ELF-1 (cell line): ENCODE measurements at regions not wholly inside any gene's neighbourhood (a gene's known extent, or its start where the extent isn't known, plus 50 kb on each side); places are given as distances from the start of the nearest gene placed in this dataset.
"Not testable (repeated sequence)": the region's sequence is repeated elsewhere in the genome, so short reads cannot be mapped to it uniquely, and the experiment has no call there.

Experiments used
- DNase-seq: peaks from one replicate; pipeline ENCODE4 v3.0.0-alpha.2; 2016; ENCODE audit warnings: low read depth, low spot score

DNA sequence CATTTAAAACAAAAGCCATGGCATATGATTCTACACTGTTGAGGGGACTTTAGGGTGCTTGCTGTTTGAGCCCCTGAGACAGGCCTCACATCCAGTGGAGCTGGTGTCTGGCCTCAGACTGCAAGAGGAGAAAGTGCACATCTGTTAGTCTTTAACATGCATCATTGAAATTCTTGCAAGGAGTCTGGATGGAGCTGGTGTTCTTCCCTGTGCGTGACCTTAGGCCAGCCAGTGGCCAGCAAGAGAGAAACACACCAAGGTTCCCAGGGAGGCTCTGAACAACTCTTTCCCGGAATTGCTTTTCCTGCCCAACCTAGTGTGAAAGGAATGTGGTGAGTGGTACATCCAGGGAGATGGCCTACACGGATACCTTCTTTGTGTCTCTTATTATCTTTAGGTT is 282.8 kb upstream of the TNC start:
- DNase-seq: peak; percentile 50

DNA sequence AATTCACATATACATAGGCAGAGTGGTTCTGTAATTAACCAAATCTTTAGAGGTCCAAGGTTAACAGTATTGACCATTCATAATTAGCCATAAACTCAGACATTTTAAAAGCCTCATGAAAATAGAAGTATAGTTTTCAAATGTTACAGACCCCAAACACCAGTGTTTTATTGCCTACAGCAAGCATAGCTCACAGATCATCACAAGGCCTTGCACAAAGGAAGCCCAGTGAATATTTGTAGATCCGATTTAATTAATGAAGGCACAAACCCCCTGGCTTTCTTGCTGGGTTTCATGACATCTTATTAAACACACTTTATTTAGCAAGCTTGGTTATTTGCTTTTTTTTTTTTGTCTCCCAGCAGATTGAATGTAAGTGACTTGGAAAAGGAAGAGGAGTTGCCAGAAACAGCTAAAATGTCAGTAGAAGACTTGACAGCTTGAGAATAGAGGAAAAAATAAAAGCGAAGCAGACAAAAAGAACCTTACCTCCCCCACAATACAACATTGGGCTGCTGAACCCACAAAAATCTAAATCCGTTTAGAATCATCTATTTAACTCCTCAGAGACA is 283.9 kb upstream of the TNC start:
- DNase-seq: no peak

DNA sequence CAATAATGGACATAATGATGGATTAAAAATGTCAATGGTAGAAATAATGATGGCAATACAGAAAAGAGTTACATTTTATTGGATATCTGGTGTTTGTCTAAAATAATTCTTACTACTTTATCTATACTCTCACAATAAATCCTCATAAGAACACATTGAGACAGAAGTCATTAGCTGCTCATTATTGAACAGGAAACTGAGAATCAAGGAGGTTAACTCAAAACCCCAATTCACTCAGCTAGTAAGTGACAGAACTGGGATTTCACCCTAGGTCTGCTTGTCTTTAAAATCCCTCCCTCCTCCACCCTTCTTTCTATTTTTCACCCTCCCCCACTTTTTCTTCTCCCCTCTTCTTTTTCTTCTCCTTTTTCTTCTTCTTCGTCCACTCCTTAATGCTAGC is 285.8 kb upstream of the TNC start:
- DNase-seq: no peak

DNA sequence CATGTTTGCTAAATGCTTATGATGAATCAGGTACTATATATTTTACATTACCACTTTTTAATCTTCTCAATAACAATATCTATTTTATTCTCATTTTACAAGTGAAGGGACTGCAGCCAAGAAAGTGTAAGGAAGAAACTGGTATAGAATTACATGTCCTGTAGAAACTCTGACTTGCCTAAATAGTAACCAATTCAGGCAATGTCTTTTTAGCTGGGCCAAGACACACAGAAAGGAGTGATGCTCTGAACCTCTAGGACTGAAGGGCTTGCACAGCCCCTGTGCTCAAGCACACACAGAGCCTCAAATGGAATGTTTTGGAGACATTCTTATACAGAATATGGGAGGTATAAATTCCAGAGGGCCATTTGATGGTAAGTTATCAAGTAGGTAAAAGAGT is 286.4 kb upstream of the TNC start:
- DNase-seq: no peak

DNA sequence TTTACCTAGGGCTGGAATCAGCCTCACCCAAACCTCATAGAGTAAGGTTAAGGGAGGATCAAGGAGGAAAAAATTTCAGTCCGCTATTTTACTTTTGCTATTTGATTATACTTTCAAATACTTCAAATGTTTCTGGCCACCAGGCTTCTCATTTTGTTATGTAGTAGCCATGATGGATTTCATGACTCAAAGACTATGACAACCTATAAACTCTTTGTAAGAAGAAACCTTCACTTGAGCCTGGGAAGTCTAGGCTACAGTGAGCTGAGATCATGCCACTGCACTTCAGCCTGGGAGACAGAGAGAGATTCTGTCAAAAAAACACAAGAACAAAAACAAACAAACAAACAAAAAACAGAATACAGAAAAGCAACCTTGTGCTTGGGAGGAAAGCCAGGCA is 293.6 kb upstream of the TNC start:
- DNase-seq: no peak

DNA sequence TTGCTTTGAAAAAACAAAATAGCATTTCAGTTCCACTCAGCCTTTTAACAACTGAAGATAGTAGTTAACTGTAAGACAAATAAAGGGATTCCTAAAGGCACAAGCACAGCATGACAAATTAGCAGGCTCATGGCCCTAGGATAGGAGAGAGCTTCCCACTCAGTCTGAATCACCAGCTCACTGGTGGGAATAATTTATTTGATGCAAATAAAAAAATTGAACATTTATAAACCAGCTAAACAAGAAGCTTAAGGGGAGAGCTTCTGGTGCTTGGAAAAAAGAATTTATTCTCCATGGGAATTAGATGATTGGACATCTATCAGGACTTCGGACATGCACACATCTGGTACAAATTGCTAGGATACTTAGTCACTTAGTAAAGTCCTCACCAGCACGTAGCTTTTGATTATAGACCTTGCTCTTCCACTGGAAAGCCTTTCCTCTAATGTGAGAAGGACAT is 294.1 kb upstream of the TNC start:
- no peak for DNase-seq

DNA sequence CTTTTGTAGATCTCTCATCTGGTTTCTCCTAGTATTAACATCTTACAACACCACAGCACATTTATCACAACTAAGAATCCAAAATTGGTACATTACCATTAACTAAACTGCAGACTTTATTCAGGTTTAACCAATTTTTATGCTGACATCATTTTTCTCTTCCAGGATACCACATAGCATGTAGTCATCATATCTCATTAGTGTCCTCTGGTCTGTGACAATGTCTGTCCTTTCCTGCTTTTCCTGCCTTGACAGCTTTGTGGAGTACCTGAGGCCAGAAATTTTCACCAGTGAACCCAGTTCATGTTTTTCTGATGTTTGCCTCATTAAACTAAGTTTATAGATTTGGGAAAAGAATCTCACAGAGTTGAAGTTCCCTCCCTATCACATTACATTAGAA is 294.7 kb upstream of the TNC start:
- no peak for DNase-seq

DNA sequence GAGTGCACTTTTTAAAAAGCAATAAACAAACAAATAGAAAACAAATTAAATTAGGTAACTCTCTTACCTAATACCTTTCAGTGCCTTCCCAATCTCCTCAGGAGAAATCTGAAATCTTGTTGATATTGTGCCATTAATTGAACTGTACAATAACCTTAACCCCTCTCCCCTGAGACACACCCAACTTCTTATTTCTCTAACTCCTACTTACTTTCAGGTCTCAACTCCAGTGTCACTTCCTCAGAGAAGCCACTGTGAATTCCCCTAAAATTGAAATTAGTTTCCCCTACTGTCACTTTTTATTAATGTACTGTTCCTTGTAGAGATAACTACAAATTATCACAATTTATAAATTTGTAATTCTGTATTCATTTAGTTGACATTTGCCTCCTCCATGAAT is 295.3 kb upstream of the TNC start:
- no peak for DNase-seq

DNA sequence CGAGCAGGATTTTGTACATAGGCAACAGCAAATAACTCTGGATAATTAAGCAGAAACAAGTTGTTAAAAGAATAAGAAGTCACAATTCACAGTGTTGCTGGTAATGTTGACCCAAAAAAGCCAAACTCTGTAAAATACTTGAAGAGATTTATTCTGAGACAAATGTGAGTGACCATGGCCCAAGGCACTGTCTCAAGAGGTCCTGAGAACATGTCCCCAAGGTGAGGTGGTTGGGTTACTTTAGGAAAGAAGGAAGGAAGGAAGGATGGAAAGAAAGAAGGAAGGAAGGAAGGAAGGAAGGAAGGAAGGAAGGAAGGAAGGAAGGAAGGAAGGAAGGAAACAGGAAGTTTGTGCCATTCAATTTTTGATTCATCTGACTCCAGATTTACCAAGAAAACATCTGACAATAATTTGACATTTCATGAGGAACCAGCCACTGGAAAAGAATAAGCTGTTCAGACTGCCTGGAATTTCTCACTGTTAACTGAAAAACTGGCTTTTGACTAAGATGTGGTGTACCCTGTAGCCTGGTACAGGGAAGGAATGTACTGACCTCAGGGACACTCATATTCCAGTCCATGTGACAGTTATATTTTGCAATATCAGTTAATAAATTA is 295.9 kb upstream of the TNC start:
- no peak for DNase-seq

DNA sequence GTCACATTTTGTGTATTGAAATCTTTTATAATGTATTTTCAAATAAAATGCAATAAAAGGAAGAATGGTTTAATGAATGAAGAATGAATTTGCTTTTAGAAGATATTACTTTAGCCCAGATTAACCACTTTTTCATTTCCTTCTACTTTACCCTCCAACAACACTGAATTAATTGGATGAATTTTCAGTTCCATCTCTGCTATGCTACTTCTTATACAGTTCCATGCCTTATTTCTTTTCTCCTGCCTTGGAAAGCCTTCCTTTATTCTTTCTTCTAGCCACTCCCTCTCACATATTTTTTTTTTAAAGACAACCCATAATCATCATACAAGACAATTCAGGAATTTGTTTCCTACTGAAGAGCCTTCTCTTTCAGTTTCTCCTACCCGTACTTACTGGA is 296.6 kb upstream of the TNC start:
- no peak for DNase-seq

DNA sequence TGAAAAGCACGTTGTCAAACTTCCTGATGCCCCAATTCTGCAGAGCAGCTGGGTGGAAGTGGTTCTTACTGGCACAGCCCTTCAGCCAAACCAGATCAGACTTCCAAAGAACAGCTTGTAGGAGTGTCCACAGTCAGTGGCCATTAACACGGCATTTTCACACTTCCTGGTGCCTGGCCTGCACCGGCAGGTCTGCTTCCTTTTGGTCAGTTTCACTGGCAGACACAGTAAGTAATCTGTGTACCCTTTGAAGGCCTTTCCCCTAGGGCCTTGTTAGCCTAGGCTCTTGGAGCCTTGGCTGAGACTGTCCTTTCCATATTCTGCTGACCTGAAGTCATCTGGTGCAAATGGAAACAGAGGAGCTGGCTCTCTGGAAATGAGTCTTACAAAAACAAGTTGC is 297.5 kb upstream of the TNC start:
- DNase-seq: peak; percentile 36

DNA sequence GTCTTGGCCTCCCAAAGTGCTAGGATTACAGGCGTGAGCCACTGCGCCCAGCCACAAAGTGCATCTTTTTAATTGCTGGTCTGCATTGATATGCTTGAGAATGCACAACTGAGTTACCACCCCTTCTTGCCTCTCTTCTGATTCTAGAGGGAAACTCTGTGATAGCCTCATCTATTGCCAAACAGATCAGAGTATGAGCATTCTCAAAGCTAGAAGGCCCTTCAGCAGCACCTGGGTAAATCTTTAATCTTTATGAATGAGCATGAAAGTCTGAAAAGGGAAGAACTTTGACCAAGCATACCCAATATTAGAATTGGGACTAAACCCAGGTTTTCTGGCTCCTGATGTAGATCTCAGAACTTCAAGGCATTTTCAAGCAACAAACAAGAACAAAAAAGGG is 298.3 kb upstream of the TNC start:
- no peak for DNase-seq

DNA sequence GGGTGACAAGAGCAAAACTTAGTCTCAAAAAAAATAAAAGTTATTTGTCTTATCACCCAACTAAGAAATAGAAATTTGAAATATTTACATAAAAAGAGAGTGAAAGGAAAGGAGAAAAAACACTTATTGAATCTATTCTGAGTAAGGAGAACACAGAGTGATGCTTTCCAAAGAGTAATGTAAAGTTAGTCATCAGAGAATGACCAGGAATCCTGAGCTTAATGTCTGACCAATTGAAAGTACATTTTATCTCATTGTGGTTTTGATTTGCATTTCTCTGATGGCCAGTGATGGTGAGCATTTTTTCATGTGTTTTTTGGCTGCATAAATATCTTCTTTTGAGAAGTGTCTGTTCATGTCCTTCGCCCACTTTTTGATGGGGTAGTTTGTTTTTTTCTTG is 300.2 kb upstream of the TNC start:
- DNase-seq: not testable (repeated sequence)

DNA sequence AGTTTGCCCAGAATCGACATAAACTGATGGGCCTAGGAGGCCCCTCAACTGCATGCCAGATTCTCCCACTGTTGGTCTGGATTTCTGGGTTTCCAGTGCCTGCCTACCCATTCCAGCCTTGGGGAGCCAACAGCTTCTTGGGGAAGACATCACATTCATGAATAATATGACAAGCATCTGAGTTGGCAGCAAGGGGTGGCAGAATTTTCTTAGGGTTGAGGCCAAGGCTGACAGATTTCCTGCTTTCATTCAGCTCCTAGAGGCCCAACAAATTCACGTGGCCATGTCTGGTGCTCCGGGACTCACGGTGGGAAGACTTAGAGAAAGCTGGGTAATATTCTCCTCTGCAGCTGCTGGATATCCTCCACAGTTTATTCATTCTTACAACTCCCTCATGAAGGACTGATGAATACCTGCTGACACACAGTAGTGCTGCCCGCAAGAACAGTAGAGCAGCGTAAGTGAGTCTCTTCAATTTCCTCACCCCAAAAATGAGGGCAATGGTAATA is 305.0 kb upstream of the TNC start:
- DNase-seq: no peak

DNA sequence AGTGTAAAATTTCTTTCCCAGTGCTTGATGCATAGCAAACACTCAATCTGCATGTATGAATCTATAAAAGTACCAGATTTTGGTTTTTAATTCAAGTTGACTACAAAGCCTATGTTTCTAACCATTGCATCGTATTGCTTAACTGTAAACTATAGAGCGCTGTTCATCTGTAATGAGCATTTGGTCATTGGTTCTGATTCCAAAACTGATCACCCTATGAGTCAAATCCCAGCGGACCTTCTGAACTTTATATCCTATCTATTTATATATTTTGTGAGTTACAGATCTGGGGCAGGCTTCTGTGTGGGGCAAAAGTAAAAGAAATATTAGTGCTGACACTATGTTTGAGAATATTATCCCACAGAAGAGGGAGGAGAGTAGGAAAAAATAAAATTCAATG is 305.7 kb upstream of the TNC start:
- DNase-seq: no peak

DNA sequence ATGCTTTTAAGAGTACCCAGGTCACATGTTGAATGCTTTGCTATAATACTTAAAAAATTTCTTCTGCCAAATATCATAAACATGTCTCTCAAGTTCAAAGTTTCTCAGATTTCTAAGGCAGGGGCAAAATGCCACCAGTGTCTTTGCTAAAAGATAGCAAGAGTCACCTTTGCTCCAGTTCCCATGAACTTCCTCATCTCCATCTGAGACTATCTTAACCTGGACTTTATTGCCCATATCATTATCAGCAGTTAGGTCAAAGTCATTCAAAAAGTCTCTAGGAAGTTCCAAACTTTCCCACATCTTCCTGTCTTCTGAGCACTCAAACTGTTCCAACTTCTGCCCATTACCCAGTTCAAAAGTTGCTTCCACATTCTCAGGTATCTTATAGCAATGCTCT is 307.6 kb upstream of the TNC start:
- DNase-seq: no peak

DNA sequence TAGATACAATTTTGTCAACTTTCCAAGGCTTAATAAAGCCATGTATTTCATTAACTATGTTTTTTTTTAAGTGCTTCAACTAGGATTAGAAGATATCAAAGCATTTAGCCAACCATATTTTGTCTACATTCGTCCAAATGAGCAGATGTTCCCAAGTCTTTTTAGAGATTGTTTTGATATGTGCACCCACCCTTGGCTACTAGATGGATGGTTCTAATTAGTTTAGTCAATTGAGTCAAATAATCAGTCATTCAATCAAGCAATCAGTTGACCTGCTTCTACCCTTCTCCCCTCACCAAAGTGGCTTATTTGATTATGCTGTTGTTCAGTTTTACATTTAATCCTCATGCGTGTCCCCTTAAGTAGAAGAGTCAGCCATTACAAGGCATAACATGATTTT is 319.5 kb upstream of the TNC start:
- no peak for DNase-seq

DNA sequence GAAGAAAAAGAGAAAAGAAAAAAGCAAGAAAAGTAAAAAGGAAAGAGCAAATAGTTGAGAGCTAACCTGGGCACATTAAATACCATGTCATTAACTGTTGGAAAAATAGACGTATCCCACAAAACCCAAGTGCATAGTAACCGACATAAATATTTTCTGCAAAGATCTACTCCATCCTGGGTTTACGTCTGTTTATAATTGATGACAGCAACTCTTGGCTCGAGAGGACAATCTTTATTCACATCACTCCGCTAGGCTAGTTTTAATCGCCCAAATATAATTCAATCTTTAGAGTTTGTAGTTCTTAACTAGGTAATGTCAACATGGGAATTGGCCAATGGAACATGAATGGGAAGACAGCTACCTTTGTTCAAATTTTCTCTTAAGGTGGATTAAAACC is 321.7 kb upstream of the TNC start:
- no peak for DNase-seq

DNA sequence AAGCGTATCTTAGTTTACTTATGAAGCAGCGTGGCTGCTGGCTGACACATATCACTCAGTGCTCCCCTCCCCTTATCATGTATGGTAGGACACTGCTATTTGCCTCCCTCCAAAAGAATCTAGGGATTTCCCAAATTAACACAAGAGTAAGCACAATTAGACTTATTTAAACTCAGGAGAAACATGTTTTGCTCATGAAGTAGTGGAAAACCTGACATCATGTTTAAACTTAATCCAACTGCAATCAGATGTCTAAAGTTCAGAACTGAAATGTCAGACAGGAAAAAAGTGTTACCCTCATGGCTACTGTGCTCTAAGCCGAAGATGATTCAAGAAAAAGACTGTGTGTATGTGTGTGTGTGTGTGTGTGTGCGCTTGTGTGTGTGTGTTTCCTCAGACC is 324.1 kb upstream of the TNC start:
- no peak for DNase-seq

DNA sequence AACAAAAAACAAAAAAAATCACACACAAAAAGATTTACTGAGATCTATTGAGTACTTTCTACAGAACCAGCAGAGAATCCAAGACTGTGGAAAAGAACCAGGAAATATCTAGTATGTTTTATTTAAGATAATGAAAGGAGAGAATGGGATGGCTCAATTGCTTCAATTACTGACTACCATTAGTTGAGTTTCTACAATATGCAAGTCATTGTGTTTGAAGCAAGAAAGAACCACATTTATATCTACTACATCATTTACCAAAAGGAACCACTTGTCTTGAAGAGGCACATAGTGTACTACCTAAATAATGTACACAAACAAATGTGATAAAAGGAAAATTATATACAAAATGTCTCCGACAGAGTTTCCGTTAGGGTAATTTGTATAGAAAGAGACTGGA is 325.9 kb upstream of the TNC start:
- no peak for DNase-seq

DNA sequence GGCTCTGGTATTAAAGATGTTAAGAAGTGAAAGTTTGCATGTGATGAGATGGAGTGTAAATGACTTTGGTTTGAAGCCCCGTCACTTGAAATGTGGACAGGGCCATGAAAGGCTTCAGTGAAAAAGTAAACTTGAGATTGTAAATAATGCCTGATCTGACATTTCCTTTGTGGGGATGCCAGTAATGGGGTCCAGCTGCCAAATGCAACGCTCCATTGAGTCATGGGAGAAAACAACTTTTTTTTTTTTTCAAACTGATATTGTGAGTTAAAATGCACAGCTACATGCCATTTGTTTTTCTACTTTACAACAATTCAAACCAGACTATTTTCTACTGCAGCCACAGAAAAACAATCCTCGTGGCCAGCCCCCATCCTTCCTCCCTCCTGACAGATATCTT is 327.0 kb upstream of the TNC start:
- DNase-seq: no peak

DNA sequence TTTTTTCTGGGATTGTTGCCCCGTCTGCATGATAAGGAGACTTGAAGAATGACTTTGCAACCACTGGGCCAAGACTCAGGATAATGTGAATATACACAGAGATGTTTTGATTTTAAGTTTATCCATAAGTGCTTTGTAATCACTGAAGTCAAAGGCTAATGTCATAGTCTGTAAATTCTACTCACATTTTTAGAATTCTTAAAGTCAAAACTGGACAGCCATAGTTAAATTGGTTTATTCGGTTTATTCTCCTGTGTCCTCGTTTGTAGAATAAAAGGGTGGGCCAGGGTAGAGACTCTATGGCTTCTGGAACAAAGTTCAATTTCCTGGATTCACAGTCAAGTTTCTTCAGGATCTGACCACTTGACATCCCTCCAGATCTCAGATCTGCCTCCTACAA is 327.7 kb upstream of the TNC start:
- no peak for DNase-seq

DNA sequence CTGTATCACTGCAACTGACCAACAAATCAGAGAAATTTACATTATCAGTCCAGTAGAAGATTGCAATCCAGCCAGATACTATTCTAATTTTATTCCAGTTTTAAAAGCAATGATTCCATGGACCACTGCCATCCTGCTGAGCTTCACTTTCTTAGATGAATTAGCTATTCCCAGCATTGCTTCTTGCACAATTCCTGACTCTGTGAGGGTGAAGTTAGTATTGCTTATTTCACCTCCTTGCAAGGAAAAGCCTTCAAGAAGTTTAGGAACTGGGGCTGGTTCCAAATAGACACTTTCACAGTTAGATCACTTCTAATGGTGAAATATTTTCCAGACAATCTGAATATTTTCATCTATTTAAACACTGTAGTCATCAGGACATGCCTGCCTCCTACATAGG is 338.6 kb upstream of the TNC start:
- DNase-seq: no peak

DNA sequence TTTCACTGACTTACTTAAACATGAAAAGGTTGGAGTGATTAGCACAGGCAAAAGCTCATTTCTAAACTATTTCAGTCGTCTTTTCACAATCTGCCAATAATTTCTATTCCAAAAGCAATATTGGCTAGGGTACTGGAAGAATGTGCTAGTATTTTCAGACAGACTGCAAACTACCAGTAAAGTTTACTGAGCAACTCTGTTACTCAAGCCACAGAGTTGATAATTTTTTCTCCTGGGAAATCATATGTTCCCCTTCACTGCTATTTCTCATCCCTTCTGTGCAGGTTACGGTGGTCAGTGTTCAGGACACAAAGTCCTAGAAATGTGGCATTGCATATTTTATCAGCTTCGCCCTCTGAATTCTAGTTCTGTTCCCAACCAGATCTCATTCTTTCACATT is 343.3 kb upstream of the TNC start:
- DNase-seq: no peak
